Inflammatory macrophage (primary cell): ENCODE measurements at regions not wholly inside any gene's neighbourhood (a gene's known extent, or its start where the extent isn't known, plus 50 kb on each side); places are given as distances from the start of the nearest gene placed in this dataset.
"Not testable (repeated sequence)": the region's sequence is repeated elsewhere in the genome, so short reads cannot be mapped to it uniquely, and the experiment has no call there.

Experiments used
- DNase-seq, 2 donors: peaks; one replicate each; pipeline ENCODE4 v3.0.0-alpha.2; 2020 to 2022

DNA sequence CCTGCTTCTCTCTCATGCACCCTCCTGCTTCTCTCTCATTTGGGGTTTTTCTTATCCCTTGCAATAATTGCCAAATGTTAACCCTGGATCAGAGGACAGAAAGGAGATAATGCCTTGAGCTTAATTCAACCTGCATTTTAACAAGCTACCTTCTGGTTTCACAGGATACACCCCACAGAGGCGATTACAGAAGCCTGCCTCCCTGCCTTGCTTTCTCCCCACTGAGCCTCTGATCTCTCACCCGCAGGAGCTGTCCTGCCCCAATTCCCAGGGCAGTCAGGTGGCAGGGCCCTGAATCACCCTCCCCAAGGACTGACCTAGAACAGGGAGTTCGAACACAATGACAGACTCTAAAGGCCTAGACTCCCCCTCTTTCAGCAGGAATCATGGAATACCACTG, 959.5 kb downstream of the GRID1 start:
- no peak for DNase-seq

DNA sequence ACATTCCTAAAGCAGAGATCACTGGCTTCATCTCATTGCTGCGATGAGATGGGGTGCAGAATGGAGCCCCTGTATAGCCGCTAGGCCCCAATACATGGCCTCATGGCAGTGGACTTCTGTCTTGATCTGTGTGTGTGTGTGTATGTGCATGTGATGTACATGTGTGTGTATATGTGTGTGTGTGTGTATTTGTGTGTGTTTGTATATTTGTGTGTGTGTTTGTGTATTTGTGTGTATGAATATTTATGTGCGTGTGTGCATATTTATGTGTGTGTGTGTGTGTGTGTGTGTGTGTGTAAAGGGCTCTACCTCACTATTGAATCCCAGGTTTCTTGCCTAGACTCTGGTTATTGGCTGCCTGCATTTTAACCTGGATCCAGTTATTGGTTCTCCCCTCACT, 958.2 kb downstream of the GRID1 start:
- DNase-seq = no peak

DNA sequence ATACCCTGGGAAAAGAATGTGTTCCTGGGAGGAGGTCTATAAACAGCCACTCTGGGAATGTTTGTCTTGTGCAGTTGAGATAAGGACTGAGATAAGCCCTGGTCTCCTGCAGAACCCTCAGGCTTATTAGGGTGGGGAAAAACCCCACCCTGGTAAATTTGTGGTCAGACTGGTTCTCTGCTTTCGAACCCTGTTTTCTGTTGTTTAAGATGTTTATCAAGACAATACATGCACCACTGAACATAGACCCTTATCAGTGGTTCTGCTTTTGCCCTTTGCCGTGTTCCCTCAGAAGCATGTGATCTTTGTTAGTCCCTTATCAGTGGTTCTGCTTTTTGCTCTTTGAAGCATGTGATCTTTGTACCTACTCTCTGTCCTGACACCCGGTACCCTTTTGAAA, 956.0 kb downstream of the GRID1 start:
- DNase-seq = not testable (repeated sequence)

DNA sequence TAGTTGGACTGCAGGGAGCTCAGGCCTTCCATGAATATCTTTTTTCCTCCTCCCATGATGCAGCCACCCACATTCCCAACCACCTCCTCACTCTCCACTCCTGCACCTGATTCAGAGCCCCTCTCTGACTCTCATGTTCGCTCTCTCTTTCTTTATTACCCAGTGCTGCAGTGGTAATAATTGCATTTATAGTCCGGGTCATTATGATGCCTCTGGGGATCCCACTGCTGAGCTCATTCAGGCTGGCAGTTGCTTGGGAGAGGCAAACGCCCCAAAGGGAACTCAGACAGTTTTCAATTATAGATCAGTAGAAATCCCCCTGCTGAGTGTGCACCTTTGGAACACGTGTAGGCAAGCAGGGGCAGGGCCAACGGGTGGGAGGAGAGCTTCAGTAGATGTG, 953.0 kb downstream of the GRID1 start:
- no peak for DNase-seq

DNA sequence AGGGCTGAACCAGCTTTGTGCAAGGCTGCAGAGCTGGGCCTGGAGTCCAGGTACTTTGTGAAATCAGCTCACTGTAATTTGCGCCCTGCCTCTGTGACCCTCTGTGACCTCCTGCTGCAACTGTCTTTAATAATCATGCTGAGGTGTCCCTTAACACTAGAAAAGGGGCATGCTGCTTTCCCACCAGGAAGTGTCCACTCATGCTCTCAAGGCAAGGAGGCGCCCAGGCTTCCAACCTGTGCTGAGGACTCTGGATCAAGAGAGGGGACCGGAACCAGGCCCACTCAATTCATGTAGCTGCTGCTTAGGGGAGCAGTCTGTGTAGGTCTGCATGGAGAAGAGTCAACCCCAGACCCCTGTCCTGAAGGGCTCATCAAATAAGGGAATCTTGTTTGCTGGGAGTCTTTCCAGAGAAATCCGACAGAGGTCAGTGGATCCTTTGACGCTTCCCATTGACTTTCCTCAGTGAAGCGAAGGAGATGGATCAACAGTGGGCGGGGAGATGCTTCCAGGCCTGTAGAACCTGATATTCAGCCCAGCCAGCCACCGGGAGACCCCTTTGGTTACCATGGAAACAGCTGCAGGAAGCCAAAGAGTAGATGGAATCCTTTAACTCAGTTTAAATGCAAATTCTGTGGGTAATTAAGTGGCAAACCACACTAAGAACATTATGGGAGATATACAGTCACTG, 945.9 kb downstream of the GRID1 start:
- DNase-seq = no peak

DNA sequence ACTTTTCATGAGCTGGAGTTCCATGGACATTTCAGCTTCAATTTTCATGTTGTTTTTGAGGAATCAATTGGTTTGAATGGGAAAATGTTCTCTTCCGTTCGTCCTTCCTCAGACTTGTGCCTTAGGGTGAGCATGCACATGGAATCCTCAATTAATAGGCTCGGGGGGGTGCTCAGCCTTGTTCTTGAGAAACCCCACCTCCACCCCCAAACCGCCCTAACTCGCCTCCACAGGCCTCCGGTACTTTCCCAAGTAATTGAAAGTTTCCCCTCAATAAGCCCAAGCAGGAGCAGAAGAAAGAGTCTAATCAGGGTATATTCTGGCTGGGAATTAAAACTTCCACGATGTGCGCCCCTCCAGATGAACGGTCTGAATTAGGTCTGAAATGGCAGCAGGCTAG, 945.2 kb downstream of the GRID1 start:
- DNase-seq = no peak

DNA sequence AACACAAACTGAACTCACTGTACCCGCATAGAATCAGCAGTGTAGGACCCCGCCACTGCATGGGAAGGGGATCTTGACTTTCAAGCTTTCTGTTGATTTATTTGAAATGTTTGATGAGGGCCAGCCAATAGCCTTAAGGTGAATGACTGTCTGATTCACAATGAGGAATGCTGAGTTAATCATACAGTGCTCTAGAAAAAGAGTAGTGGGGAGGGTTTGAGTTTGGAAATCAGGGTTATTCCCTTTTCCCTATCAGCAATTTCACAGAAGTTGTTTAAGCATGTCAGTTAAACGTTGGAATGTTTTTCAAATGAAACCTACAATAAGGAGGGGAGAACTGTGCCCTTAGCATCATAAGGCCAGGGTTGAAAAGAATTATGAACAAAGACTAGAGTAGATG, 937.5 kb downstream of the GRID1 start:
- no peak for DNase-seq

DNA sequence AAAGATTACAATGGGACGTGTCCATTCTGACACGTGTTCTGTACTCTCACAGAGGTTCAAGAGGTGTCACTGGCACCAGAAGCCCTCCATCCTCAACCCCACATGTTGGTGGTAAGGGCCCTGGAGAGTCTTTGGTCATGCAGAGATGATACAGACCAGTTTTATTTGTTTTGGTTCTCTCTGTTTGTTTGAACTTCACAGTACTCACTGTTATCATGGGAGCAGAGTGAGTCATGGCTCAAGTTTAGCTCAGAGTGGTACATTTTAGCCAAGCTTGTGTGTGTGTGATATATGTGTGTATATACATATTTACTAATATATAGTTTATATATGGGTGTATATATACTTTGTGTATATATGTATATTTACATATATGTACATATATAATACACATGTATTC, 935.6 kb downstream of the GRID1 start:
- no peak for DNase-seq

DNA sequence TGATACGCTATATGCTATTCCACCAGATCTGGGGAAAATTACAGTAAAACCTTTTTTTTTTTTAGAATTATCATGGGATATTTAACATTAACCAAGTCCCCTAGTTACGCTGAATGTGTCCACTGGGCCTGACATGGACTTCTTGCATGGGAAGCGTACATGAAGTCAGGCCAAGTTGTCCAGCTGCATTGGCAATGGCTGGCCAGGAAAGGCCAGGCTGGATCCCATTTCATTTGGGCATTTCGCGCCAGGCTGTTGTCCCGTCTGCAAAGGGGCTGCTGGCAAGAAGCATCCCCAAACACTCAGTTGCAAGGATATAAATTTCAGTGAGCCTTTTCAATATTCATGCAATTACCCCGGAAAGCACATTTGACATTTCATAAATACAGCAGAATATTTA, 933.3 kb downstream of the GRID1 start:
- DNase-seq = no peak

DNA sequence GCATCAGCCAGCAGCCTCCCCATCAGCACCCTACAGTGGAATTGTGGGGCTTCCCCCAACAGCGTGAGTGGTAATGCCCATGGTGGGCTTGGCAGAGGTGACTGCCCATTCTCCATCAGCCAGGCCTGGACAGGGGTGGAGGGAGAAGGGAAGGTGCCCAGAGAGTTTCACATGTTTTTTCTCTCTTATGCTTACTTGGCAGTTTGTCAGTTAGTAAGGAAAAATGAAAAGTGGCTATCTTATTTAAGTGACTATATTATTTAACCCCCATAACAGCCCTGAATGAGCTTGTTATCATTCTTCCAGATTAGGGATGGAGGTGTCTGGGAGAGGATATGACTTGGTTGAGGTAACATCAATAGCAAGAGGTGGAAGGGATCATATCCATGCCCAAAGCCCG, 921.7 kb downstream of the GRID1 start:
- DNase-seq = no peak

DNA sequence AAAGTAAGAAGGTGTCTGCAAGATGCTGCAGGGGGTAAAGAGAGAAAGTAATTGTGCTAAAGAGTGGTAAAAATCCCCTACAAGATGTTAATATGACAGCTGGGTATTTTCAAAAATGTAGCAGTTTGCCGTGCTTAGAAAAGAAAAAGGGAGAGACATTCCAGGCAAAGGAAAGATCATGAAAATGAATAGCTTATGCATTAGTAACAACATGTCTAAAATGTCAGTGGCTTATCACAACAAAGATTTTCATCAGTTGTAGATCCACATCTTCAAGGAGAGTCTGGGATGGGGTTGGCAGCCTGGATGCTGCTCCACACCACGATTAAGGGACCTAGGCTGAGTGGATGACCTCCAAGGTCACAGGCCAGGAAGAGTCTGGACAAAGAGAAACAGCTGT, 920.9 kb downstream of the GRID1 start:
- DNase-seq = no peak

DNA sequence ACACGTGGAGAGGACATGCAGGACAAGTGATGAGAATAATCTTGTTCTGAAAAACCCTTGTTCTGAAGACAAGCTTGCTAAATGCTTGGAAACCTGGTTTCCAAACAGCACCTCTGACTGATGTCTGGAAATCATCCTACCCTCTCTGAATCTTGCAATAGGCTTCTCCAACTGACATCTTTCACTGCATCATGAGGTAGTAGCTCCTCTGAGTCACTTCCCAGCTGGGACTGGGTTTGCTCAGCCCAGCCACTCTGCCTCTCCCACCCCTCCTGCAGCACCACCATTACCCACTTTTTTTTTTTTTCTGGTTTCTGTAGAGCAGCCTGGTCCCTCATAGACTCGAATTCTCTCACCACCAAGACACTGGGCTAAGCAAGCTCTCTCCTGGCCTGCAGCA, 919.8 kb downstream of the GRID1 start:
- no peak for DNase-seq

DNA sequence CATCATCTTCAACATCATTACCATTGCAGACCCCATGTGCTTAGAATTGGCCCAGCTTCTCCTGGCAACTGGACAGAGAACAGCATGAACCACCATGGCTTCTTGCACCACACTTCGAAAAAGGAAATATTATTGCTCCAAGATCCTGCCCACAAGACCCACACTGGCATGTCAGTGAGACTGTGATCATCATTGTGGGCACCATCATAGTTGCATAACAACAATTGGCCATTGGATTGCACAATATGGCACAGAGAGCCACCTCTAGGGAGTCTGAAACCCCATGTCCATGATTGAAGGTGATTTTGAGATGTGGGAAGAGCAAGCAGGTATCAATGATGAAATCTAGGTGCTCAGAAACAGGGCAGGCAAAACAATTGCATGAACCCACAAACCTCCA, 918.9 kb downstream of the GRID1 start:
- no peak for DNase-seq

DNA sequence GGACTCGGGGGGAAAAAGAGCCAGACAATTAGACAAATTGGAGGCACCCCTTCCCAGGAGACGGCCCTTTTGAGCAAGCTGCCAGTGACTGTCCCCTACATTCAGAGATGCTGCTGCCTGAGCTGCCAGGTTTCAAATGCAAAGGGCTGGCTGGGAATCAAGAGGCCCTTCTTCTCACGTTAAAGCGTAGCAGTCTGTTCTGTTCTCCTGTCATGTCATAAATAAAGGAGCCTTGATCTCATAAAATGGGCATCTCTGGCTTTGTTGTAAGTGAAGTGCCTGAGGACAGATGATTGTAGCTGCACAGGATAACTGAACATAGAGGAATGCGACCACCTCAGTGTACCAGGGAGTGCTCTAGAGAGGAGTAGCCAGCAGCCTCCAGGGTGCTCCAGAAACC, 917.9 kb downstream of the GRID1 start:
- DNase-seq = no peak

DNA sequence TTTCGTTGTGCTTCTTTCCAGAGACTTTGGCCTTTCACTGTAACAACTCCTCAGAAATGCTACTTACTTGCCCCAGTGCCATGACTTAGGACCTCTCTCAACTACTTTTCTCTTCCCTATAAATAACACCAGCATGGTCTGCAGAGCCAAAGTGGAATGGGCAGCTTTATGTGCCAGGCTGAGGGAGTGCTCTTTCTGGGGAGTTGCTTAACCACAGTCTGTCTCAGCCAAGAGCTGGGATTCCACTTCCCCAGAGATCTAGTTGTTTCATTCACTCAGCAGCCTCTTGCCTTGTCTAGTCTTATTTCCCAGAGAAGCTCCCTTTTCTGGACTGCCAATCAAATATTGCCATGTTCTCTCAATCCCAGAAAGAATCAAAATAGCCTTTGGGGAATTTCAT, 912.2 kb downstream of the GRID1 start:
- DNase-seq = no peak

DNA sequence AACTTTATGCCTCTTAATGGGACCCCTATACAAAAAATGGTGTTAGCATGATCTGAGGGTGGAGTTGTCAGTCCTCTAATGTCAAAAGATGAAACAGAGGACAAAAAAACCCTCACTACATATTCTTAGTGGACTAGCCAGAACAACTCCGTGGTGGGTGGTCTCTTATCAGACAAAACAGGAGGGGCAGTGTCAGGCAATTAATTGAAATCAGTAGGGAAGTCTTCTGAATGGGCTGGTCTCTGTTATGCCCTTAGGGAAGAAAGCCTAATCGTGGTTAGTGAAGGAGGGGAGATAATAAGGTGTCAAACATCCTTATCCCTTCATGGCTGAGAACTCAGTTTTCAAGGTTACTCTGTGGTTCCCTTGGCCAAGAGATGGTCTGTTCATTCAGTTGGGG, 909.4 kb downstream of the GRID1 start:
- no peak for DNase-seq

DNA sequence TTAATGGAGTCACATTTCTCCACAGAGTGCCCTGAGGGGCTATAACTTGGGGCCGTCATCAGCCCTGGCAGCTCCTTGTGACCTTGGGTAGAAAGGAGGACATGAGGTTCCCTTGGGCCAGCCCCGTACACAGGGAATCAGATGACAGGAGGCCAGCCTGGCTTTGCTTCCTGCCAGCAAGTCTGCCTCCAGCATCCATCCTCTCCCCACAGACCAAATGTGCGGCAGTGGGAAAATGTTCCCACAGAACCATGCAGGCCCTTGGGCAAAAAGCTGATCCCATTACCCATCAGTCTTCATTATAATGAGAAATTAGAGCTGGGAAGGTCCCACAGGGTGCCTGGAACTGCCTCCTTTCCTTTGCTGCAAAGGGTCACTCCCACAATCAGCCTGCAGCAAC, 908.3 kb downstream of the GRID1 start:
- DNase-seq = no peak

DNA sequence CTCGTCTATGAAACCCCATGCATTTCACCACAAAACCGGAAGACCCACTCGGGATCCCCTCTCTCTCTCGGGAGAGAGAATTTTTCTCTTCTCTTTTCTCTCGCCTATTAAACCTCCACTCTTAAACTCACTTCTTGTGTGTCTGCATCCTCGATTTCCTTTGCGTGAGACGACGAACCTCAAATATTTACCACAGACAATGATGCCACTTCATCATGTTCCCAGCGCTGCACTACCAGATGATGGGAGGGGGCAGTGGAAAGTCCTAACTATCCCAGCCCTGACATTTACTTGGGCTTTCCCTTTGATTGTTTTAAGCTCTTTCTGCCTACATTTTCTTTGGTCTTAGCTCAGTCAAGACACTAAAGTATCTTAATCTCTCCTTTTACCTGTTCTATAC, 906.7 kb downstream of the GRID1 start:
- no peak for DNase-seq

DNA sequence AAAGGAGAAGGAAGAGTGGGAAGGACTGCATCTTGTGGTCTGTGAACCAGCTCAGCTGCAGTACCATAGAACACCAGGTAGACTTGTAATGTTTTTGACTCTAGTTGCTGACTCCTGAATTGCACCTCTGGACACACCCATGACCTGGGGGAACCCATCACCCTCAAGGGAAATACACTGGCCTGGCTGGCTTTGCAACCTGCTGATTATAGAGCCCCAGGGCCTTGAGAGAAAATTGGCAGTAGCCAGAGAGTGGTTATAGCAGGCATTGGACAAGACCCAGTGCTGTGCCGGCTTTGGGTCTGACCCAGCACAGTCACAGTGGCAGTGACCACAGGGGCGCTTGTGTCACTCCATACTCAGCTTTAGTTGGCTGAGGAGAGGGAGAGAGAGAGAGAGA, 902.3 kb downstream of the GRID1 start:
- DNase-seq = no peak

DNA sequence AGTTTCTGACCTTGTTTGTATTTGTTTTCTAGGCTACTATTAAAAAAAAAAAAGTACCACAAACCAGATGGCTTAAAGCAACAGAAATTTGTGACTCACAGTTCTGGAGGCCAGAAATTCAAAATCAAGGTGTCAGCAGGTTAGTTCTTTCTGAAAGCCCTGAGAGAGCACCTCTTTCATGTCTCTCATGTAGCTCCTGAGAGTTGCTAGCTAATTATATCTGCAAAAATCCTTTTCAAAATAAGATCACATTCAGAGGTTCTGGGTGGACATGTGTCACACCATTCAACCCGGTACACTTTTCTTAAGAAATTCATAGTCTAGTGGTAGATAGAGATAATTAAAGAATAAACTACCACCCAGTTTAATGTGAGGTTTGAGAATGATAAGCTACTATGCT, 888.6 kb downstream of the GRID1 start:
- no peak for DNase-seq

DNA sequence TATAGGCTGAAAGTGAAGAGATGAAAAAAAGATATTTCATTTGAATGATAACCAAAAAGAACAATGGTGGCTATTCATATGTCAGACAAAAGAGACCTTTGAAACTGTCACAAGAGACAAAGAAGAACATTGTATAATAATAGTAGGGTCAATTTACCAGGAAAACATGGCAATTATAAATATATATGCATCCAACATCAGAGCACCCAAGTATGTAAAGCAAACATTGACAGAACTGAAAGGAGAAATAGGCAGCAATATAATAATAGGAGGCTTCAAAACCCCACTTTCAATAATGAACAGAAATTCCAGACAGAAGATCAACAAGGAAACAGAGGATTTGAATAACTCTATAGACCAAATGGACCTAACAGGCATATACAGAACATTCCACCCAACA, 876.2 kb downstream of the GRID1 start:
- DNase-seq = no peak

DNA sequence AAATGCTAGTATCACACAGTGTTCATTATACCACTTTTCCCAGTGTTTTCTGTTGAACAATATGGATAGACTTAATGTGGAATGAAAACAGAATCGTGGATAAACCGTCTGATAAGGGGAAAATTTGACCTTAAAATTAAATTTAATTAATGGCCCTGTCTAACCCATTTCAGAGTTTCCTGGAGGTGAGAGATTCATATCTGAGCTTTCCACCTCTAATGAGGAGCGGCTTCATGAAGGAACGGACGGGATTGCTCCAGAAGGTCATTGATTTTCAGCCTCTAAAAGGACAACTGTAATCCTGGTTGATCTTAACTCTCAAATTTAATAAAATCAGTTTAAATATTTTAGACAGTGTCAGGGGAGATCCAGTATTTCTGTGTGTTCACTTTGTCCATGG, 874.9 kb downstream of the GRID1 start:
- DNase-seq = no peak

DNA sequence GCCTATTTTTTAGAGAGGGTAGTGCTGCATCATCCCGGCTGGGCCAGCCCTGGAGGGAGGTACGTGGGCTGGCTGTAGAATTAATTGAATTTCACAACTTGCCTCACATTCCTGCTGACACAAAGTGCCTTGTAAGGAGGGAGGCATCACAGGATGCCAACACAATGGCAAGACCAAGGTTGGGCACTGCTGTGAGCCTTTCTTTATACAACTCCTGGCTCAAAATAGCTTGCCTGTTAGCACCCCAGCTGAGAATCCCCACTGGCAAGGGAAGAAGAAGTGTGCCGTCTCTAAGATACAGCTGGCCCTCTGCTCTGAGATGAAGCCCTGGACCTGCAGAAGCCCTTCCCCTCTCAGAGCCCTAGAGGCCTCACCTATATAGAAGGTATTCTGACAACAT, 873.9 kb downstream of the GRID1 start:
- no peak for DNase-seq

DNA sequence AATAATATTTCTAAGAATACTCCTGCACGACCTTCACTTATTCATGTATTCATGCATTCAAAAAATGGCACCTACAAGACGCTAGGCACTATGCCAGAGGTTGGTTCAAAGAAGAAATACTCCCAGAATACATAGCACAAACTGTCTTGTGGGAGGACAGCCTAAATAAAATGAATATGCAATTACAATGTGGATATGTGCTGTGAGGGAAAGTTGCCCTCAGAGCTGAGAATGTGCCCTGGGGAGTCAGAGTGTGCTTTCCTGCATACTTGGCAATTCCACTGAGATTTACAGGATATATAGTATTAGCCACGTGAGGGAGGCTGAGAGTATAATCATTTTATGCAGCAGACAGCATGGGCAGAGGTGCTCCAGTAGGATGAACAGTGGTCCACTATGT, 872.9 kb downstream of the GRID1 start:
- DNase-seq = no peak

DNA sequence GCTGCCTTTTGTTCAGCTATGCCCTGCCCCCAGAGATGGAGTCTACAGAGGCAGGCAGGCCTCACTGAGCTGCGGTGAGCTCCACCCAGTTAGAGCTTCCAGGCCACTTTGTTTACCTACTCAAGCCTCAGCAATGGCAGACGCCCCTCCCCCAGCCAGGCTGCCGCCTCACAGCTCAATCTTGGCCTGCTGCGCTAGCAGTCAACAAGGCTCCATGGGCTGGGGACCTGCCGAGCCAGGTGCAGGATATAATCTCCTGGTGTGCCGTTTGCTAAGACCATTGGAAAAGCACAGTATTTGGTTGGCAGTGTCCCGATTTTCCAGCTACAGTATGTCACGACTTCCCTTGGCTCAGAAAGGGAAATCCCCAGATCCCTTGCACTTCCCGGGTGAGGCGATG, 862.0 kb downstream of the GRID1 start:
- not testable (repeated sequence) for DNase-seq

DNA sequence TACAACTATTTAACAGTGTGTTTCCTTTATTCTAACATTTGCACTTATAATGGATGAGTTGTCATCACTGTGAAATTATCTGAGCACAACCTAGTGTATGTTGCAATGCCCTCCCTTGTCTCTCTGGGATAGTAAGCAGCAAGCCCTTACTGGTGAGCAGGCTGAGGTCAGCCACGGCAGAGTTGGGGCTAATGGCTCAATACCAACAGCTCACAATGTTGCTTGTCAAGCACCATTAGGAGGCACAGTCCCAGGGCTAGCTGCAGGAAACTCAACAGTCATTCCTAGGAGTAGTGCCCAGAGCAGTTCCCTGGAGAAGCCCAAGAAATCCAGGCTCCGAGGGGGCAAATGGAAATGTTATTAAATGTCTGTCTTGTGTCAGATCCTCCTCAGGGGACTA, 858.4 kb downstream of the GRID1 start:
- DNase-seq = no peak
